ENCODE measurements at regions not wholly inside any gene's neighbourhood (a gene's known extent, or its start where the extent isn't known, plus 50 kb on each side); places are given as distances from the start of the nearest gene placed in this dataset.

DNA sequence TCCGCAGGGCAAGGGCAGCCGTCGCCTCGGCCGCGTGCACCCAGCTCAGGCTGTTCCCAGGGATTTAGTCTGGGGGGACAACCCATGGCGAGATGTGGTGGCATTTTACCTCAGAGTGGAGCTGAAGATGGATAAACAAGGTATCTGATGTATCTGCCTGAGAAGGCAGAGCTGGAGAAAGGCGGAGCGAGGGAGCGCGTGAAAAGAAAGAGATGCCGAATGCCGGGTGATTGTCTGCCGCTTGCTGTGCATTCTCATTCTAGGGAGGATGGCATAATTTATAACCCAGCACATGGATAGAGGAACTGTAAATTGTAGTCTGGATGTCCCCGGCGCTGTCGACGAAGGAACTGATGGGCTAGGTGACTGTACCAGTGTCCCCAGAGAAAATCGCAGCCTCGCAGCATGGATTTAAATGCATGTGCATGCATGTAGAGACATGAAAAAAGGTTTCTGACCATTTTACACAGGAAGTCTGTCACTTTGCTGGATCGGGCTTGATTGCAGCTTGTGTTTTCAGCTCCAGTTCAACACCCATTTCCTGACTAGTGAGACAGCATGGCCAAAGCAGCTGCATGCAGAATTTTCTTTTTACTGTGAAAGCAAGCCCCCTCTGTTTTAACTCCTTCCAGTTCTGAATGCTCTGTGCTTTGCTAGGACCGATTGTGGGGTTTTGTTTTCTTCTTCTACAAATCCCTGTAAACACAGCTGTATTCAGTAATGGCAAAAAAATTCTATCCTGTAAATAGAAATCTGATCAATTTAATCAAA, 149.7 kb downstream of the PRL start:
- ChIA-PET CTCF (ENCODE audit: unreplicated experiment) (no interaction called here), POLR2A (interaction anchor here (0.6 to 2.2 kb wide), 4 partner anchors 10 to 456 kb away, joined by 3 to 10 read pairs (median 6); no protein-coding TSS in a partner anchor)
- H3K36me3 ChIP-seq (ENCODE audit: insufficient read depth, low read length): no peaks in the 10 kb centered on the region
- no TSS peak for BruUV-seq (replicated peaks)
- H4K20me1 ChIP-seq (ENCODE audit: insufficient read depth, low read length): no peaks in the 10 kb centered on the region
- intact Hi-C loops (cut with micrococcal nuclease; ENCODE audit: unreplicated experiment): no loop called here
- no peak for TF ChIP-seq CTCF (conservative IDR thresholded peaks at IDR 0.05; ENCODE audit: low read length)
- H3K4me1 ChIP-seq (ENCODE audit: insufficient read depth, low read length, poor library complexity, severe bottlenecking): no peaks in the 10 kb centered on the region
- H3K4me2 ChIP-seq (ENCODE audit: low read length): no peak overlapping the region
- H3K79me2 ChIP-seq (ENCODE audit: insufficient read depth, low read depth, low read length): no peaks in the 10 kb centered on the region
- no peak overlapping the region for H3K27ac ChIP-seq (ENCODE audit: low read depth, low read length, poor library complexity, severe bottlenecking)
- no peaks in the 10 kb centered on the region for H3K9me2 ChIP-seq (ENCODE audit: insufficient read depth, low read length)
- H2AFZ ChIP-seq (ENCODE audit: low read length): no peak overlapping the region
- DNase-seq (ENCODE audit: low spot score): no peak
- no peak overlapping the region for H3K4me3 ChIP-seq (ENCODE audit: low read depth, low read length, poor library complexity, severe bottlenecking)
- no peaks in the 10 kb centered on the region for H3K9me3 ChIP-seq (ENCODE audit: low read length)

DNA sequence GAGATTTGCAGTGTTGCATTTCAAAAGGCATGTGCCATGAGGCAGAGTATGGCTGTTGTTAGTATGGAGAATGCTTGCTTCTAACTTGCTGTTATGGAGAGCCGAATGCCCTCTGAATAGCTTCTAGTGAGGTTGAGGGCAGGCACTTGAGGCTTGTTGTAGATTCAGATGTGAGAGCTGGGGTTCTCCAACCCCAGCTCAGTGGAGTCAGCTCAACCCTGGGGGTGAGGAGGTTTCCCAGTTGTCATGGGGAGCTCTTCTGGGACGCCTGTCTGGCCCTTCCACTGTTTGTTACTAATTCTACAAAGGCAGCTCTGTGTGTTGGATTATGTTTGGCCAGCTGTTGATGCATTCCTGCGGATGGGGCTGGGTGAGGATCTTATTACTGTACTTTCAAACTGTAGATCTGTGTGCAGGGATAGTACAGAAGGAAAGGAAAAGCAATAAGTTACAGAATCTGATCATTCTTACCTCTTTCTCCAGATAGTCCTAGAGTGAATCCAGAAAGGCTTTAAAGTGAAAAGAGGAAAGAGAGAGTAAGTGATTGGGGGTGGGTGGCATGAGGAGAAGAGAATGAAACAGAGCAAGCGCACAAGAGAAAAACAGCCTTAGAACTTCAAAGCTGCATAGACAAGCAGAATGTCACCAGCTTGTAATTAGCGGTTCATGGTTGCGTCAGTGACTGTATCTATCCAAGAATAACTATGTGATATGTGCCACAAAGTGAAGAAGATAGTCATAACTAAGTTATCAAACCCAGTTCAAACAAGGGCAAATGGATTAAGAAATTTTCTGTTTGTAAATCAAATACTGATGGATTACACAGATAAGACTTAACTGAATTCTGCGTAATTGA, 148.7 kb downstream of the PRL start:
- no peaks in the 10 kb centered on the region for H3K9me3 ChIP-seq (ENCODE audit: low read length)
- BruUV-seq (replicated peaks): no TSS peak
- H3K4me2 ChIP-seq (ENCODE audit: low read length): no peak overlapping the region
- no peaks in the 10 kb centered on the region for H4K20me1 ChIP-seq (ENCODE audit: insufficient read depth, low read length)
- ChIA-PET POLR2A (interaction anchor here (0.7 to 2.2 kb wide), 2 partner anchors 9 to 11 kb away, joined by 3 to 5 read pairs; no protein-coding TSS in a partner anchor), CTCF (ENCODE audit: unreplicated experiment) (no interaction called here)
- intact Hi-C loops (cut with micrococcal nuclease; ENCODE audit: unreplicated experiment): no loop called here
- no peak for DNase-seq (ENCODE audit: low spot score)
- no peaks in the 10 kb centered on the region for H3K9me2 ChIP-seq (ENCODE audit: insufficient read depth, low read length)
- H3K79me2 ChIP-seq (ENCODE audit: insufficient read depth, low read depth, low read length): no peaks in the 10 kb centered on the region
- no peak overlapping the region for H3K4me3 ChIP-seq (ENCODE audit: low read depth, low read length, poor library complexity, severe bottlenecking)
- TF ChIP-seq EZH2phosphoT487 (IDR thresholded peaks at IDR 0.05; ENCODE audit: borderline replicate concordance, low read depth, low read length) (no peak), CTCF (conservative IDR thresholded peaks at IDR 0.05; ENCODE audit: low read length) (no peak)
- H3K36me3 ChIP-seq (ENCODE audit: insufficient read depth, low read length): no peaks in the 10 kb centered on the region
- H2AFZ ChIP-seq (ENCODE audit: low read length): no peak overlapping the region
- no peak overlapping the region for H3K27ac ChIP-seq (ENCODE audit: low read depth, low read length, poor library complexity, severe bottlenecking)
- no peaks in the 10 kb centered on the region for H3K4me1 ChIP-seq (ENCODE audit: insufficient read depth, low read length, poor library complexity, severe bottlenecking)
